RPMI8226 (cell line): ENCODE measurements at regions not wholly inside any gene's neighbourhood (a gene's known extent, or its start where the extent isn't known, plus 50 kb on each side); places are given as distances from the start of the nearest gene placed in this dataset.

Experiments used
- DNase-seq: peaks from one replicate; pipeline ENCODE4 v3.0.0-alpha.2; 2015

DNA sequence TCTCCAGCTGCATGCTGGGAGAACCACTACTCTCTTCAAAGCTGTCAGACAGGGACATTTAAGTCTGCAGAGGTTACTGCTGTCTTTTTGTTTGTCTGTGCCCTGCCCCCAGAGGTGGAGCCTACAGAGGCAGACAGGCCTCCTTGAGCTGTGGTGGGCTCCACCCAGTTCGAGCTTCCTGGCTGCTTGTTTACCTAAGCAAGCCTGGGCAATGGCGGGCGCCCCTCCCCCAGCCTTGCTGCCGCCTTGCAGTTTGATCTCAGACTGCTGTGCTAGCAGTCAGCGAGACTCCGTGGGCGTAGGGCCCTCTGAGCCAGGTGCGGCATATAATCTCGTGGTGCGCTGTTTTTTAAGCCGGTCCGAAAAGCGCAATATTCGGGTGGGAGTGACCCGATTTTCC lies 215.0 kb downstream of the STIM2 start:
- peak; percentile 43 for DNase-seq

DNA sequence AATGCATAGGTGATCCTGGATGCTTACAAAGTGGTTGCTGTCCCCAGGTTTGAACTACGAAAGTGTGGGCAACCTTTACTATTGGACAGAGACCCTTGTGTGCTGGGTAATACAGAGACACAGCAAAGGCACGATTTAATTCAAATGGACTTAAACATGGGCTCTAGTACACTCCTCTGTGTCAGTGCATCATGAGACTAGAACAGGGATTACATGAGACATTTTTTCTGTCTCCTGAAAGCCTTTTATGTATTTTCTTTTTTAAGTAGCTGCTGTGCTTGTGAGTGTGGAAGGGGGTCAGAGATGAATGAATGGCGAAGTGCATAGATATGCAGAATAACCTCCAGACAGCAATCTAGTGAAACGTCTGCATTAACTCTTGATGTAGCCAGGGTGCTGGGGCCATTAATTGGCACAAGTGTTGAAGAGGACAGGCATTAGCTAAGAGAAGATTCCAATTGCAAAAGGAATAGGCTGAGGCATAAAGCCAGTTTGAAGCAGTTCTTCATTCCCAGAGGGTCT lies 218.4 kb downstream of the STIM2 start:
- DNase-seq = no peak

DNA sequence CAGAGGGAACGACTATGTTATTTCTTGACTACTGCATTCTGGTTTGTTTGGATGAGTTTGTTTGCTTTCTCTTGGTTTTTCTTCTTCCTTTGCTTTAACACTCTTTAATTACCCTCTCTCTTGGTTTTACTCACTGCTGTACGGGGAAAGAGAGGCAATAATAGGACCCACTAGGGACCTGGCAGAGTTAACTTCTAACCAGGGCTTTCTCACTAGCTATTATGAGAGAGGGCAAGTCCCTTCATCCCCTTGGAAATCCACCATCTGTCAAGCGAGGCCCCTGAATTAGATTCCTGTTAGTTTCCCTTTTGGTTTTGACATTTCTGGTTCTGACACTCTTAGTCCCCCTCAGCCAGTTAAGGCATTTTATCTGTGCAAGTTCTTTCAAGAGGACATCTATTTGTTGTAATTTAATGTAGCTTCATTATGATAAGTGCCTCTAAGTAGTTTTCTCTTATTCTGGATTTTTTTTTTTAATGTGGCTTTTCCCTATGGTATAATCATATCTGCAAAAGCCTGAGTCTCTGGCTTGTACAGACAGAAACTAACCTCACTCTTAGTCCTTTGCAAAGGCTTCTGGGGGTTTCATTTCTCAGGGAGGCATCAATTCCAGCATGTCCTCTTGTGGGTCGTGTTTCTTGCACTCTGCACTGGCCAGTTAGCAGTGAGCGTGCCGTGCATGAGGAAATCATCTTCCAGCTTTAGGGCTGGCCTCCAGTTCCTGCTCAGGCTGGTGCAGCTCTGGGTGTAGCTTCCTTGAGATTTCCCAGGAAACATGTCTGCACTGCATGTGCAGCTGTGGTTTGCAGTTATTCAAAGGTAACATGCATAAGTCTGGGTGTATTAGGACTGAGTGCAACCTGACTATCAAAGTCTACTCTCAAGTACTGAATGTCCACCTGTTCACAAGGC lies 221.3 kb downstream of the STIM2 start:
- DNase-seq = no peak

DNA sequence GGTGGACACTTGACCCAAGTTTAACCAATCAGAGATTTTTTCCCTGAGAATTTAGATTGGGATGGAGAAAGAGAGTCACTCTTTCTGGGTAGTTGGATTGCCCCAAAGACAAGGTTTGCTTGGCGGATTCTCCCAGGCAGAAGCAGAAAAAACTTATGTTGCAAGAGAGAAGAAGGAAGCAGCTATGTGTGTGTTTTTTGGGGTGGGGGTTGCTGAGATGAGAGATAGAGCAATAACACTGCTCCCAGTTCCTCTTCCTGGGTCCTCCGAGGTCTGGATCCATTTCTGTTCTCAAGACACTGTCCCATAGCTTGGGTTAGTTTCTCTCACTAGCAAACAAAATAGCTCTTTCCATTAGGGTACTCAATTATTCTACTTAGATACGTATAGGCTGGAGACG lies 222.1 kb downstream of the STIM2 start:
- no peak for DNase-seq

DNA sequence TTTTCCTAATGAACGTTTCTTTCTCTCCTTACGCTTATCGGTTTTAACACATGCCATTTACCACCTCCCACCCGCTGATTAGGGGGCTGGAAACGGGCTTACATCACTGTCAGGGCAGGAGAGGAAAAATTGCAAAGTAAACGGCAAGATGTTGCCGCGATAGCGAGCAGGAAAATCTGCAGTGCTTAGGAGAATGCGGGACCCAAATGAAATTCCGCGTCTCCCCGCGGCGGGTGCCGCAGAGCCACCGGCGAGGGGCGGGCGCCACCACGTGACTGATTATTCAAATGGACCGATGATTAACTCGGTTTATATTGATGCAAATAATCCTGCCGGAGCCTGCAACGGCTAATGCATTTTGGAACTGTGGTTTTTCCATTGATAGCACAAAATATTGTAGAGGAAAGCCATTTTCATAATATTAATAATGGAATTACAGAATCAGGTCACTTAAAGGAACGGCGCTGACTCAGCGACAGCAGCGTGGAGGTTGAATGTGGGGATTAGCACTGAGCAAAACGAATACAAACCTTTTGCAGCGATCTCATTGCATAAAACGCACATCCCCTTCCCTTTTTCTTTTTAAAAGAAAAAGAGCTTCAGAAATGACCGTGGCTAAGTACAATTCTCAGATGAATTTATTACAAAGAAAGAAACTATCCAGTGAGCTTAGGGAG lies 224.2 kb downstream of the STIM2 start:
- no peak for DNase-seq

DNA sequence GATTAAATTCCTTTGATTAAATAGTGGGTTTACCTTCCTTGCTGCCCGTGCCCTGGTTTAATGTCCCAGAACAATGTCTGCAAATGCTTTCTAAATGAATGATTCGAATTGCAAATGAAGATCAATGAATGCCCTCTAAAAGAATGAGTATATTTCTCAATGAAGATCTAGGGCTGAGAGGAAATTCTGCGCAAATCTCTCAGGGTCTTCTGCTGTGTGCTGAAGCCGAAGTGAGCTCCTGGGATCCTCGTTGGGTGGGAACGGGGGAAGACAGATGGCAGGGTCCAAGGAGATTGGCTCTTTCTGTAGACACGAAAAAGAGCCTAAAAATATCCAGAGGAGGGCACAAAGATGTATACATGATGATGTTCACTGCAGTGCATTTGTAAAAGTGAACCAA lies 224.8 kb downstream of the STIM2 start:
- no peak for DNase-seq

DNA sequence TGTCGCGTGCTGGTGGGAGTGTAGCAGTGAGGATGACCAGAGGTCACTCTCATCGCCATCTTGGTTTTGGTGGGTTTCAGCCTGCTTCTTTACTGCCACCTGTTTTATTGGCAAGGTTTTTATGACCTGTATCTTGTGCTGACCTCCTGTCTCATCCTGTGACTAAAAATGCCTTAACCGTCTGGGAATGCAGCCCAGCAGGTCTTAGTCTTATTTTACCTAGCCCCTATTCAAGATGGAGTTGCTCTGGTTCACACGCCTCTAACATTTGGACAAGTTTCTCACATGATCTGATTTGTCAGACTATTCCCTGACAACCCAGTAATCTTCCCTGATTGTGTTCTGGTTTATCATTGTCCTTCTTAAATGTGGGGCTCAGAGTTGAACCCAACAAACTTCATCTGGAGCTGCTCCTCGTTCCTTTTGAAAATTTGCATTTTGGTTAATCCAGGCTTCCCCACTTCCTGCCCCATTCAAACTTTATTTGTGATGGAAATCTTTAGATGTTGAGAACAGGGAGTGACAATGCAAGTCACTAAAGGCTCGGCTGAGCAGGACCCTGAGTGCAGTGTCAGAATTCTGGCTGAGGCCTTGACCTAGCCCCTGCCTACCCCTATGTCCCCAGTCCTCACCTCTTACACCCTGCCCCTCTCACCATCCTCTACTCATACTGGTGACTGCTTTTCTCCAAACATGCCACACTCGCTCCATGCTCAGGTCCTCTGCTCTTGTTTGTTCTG lies 226.8 kb downstream of the STIM2 start:
- no peak for DNase-seq

DNA sequence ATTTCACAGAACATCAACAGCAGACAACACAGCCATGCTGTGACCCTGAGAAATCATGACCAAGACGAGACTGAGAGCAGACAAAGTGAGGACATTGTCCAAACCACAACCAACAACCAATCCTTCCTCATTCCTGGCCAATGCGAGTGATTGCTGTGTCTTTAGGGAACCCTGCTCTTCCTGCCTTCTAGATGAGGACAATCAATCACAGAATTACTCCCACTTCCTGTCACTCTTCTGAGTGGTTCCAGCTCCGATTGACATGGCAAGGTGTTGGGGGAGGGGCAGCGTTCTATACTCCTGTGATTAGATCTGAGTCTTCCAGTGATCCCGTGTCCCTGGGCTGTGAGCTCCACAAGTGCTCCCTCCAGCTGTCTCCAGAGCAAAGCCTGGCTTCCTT lies 227.8 kb downstream of the STIM2 start:
- no peak for DNase-seq

DNA sequence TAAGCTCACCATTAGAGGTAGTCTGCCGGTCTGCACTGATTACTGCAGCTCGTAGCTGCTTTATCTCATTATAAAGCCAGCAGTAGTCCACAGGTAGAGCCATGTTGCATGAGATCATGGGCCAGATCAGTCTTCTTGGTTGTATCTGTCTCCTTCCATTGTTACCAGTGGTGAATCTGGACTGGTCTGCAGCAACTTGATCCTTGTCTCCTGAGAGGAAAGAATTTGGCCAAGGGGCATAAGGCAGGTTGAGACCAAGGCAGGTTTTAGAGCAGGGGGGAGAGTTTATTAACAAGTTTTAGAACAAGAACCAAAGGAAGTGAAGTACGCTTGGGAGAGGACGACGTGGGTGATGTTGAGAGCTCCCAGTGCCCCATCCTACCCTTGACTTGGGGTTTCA lies 228.5 kb downstream of the STIM2 start:
- no peak for DNase-seq

DNA sequence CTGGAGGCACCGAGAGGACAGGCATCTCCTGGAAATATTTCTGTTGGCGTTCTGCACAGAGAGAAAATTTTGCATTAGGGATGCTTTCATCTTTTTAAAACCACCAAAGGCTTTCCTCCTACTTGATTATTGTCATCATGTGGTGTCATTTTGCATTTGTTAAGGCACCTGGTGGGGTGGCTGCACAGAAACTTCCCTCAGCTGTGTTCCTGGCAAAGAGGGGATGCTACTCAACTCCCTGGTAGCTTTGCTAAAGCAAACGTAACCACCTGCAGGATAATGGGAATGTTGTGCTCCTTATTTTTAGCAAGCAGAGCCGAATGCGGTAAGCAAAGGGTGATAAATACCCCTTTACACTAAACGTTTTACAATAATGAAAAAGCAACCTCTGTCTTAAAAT lies 229.8 kb downstream of the STIM2 start:
- DNase-seq = no peak

DNA sequence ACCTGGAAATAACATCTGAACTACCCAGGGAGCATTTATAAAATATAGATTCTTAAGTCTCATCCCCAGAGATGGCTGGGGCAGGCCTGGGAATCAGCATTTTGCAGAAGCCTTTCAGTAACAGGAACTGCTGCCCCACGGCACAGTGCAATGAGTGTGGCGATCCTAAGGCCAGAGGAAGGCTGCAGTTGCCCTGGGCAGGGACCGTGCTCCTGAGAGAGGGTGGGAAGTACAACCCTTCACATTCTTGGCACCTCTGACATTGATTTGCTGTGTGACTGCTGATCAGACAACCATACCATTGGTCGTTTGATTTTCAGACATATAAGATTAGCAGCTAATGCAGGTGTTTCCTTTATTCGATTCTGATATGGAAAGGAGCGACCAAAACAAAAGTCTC lies 233.6 kb downstream of the STIM2 start:
- DNase-seq = no peak

DNA sequence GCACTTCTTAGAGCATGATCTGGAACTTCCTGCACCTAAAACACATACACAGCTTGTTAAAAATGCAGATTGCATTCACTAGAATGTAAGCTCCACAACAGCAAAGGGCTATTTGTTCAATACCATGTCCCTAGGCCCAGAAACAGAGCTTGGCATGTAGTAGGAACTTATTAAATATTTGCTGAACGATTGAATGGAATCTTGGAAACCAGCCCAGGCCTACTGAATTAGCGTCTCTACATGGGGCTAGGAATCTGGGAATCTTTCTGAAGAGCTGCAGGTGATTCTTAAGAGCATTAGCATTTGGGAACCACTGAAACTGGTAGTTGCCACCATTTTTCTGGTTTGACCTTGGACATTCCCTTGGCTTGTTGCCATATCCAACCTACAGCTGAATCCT lies 234.1 kb downstream of the STIM2 start:
- DNase-seq = no peak

DNA sequence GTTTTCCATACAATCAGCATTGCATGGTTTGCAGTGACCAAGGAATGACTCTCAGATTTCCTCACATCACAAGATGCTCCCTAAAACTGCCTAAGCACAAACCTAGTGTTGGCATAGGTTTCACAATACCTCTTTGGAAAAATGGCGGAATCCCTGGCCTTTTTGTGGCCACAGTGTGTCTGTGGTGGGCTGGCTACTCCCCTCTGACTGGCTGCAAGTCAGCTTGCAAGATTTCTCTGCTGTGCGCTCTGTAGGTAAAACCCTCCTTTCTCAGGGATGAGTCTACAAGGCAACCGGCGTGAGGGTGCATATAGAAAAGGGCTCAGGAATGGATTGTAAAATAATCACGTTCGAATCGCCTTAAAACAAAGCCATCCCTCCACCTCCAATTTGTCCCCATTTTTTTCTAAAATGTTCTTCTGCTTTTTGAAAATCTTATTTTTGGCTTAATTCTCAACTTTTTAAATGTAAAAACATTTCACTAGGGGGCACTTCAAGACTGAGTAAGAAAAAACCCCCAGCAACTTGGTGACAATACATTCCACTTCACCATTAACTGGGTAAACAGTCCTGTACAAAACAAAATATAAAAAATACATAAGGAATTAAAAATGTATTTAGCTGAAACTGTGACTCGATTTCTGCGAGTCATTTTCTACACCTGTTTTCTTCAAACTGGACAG lies 235.6 kb downstream of the STIM2 start:
- no peak for DNase-seq

DNA sequence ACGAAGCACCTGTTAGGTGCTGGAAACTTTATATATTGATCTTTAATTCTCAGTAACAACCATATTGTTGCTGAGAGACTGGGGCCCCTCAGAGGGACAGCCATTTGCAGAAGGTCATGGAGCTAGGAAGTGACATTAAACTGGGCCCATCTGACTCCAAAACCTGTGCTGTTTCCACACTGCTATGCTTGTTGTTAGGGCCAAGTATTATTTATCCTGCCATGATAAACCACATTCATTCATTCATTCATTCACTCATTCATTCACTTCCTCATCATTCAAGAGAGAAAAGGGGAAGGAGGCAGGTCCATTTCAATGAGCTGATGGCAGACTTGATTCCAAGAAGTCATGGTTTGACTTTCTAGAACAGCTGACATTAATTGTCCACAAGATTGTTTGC lies 237.4 kb downstream of the STIM2 start:
- no peak for DNase-seq

DNA sequence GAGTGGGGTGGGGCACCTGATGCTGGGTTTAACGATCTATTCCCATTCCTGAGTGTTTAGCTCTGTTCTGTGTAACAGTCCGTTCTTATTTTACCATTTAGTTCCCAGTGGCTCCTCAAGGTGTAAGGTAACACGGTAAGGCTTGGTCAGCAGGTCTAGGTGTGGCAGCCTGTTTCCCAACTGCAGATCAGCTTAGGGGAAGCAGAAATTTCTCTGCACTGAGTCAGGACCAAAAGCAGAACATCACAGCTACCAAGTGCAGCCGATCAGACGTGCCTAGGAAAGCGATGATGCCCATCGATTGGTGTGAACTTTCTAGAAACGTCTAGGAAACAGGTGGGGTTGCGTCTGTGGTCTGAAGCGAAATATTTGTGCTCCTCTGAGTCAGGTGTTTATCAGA lies 240.1 kb downstream of the STIM2 start:
- DNase-seq = no peak

DNA sequence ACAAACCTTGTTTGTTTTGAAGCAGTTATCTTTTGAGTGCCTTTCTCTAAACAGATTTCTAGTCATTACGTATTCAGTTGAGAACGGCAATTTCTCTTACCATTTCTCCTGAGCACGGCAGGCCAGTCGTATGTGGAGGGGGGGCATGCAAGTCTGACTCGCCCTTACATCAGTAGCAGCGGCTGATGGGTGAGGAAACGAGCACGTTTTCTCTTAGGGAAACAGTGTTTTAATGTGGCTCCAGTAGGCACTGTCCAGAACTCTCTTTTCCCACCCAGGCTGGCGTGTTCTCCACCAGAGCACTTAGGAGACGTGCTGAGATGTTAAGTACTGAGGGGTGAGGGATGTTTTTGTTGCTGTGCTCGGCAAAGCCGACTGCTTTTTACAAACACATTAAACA lies 240.5 kb downstream of the STIM2 start:
- no peak for DNase-seq

DNA sequence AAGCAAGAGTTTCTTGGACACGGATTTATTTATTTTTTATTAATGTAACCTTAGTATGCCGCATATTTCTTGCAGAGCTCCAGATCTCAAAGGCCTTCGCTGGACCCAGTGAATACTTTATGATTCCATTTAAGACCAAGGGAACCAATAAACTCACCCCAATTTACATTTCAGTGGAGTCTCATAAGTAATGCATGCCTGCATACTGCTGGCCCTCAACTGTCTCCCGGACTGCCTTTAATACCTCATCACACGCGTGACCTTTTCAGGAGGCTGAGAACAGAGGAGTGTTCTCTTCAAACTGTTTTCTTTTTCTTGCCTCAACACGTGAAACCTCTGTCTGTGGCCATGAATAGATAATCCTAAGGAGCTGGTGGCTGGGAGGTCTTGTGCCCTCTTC lies 240.9 kb downstream of the STIM2 start:
- DNase-seq = no peak

DNA sequence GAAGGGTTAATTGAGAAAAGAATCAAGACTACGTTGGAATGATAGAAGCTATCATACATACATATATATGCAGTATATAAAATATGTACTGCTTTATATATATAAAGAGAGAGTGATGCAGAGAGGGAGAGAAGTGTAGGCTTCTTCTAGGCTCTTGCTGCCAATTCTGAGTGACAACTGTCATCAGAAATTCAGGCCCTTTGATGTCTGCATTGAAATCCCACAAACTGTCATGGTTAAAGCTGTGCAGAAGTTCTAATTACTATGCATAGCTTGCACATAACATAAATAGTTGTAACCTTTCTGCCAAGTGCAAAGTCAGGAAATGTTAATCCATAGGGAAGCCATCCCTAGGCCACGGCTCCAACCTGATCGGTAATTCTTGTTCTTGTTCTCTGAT lies 251.0 kb downstream of the STIM2 start:
- no peak for DNase-seq

DNA sequence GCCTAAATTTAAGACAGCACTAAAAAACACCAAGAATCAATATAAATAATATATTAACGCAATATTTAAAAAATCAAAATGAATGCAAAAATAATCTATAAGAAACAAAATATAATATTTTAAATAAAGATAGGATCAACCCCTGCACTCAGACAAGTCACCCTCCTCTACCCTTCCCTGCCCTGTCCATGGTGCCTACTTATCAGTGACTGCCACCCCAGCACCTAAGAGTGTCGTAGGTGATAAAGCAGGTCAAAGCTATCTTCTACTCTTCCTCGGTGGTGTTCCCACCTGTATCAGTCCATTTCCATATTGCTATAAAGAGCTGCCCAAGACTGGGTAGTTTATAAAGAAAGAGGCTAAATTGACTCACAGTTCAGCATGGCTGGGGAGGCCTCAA lies 251.9 kb downstream of the STIM2 start:
- no peak for DNase-seq

DNA sequence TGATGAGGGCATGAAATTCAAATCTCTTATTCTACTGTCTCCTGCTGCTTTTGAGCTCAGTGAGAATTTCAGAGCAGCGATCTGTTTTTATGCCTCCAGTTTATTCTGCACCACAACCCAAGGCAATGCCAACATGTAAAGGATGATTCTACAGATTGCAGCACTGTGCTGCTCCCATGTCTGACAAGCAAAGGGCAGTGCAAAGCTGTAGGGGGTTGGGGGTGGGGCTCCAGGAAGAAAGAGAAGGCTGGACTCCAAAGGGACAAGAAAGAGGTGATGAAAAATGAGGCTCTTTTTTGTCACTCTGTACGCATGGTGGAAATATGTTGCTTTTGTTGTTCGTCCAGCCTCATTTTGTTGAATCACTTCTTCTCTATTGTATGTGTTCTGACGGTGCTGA lies 254.6 kb downstream of the STIM2 start:
- no peak for DNase-seq

DNA sequence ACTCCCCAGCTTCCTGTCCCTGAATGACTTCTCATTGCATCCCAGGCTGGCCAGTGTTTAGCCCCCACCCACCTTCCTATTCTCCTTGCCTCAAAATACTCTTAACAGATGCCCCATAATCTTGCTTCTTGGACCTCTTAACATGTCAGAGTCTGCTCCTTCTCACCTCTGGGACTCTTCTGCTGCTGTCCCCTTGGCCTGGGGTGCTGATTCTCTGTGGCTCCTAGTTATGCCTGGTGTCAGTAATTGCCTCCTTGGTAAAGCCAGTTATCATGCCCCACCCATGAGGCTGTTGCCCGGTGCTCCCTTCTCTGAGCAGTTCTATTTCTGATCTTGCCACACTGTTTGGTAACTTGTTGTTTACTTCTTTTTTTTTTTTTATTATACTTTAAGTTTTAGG lies 256.8 kb downstream of the STIM2 start:
- DNase-seq = no peak

DNA sequence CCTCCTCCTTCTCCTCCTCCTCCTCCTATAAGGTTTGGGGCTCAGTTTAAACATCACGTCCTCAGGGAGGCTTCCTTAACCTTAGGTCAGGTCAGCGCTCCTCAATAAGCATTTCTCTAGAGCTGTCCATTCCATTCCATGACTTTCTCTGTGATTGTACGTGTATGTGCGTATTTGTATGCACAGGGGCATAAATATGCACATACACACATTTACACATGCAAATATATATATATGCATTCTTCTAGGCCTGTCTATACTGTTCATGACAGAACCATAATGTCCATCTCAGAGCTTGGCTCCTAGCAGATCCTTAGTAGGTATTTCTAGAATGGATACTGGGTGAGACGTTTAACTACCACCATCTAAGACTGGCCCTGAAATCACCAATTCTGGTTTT lies 258.6 kb downstream of the STIM2 start:
- DNase-seq = no peak

DNA sequence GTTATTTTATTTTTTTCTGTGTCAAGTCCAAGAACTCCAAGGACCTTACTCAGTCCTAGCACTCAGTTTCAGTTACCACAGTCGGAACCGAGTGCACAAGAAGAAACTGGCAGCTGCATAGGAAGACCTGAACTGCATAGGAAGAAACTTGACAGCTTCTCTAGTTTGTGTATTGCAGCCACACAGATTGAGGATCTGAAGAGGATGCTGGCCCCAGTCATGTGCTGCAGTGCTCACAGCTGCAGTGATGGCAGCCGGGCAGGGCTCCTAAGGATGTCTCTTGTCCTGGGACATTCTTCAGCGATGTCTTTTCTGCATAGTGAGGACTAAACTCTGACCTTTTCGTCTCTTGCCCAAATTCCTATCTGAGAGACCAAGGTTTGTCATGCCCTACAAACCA lies 261.2 kb downstream of the STIM2 start:
- DNase-seq = no peak
